GM23248 (cell line): ENCODE measurements at regions not wholly inside any gene's neighbourhood (a gene's known extent, or its start where the extent isn't known, plus 50 kb on each side); places are given as distances from the start of the nearest gene placed in this dataset.

Source experiments
- DNase-seq: peaks from one replicate; pipeline ENCODE4 v3.0.0-alpha.2; 2015
- H2AFZ ChIP-seq: fragments of 200-600 bp; sonication (generic); 2 replicates; pipeline ENCODE4 v1.6.1; 2016; ENCODE audit warnings: antibody characterized with exemption
- H3F3A ChIP-seq: fragments of 200-600 bp; sonication (generic); 2 replicates; pipeline ENCODE4 v1.6.1; 2016; ENCODE audit warnings: mild to moderate bottlenecking, antibody characterized with exemption, mixed run types; ENCODE audit not compliant: insufficient read depth
- H3K27ac ChIP-seq: fragments of 200-600 bp; sonication (generic); 2 replicates; pipeline ENCODE4 v1.5.1; 2016; ENCODE audit warnings: mild to moderate bottlenecking
- H3K27me3 ChIP-seq: fragments of 200-600 bp; sonication (generic); replicated peaks from 2 replicates; pipeline ENCODE4 v1.6.1; 2016; ENCODE audit warnings: mild to moderate bottlenecking; ENCODE audit not compliant: insufficient read depth
- H3K36me3 ChIP-seq: fragments of 200-600 bp; sonication (generic); 2 replicates; pipeline ENCODE4 v1.6.1; 2016; ENCODE audit warnings: low read depth, mild to moderate bottlenecking
- H3K4me1 ChIP-seq: fragments of 200-600 bp; sonication (generic); 2 replicates; pipeline ENCODE4 v1.6.1; 2016; ENCODE audit warnings: mild to moderate bottlenecking; ENCODE audit not compliant: insufficient read depth
- H3K4me2 ChIP-seq: fragments of 200-600 bp; sonication (generic); one replicate; pipeline ENCODE4 v1.6.1; 2016; ENCODE audit warnings: mild to moderate bottlenecking; ENCODE audit not compliant: unreplicated experiment
- H3K4me3 ChIP-seq: fragments of 200-600 bp; sonication (generic); 2 replicates; pipeline ENCODE4 v1.5.1; 2016; ENCODE audit warnings: mild to moderate bottlenecking
- H3K79me2 ChIP-seq: fragments of 200-600 bp; sonication (generic); 2 replicates; pipeline ENCODE4 v1.6.1; 2016; ENCODE audit warnings: mild to moderate bottlenecking; ENCODE audit not compliant: insufficient read depth
- H3K9ac ChIP-seq: fragments of 200-600 bp; sonication (generic); 2 replicates; pipeline ENCODE4 v1.6.1; 2016; ENCODE audit warnings: mild to moderate bottlenecking
- H3K9me2 ChIP-seq: fragments of 200-600 bp; sonication (generic); 2 replicates; pipeline ENCODE4 v1.6.1; 2016; ENCODE audit warnings: mixed run types, mild to moderate bottlenecking, moderate library complexity; ENCODE audit not compliant: insufficient read depth
- H3K9me3 ChIP-seq: fragments of 200-600 bp; sonication (generic); one replicate; pipeline ENCODE4 v1.6.1; 2017; ENCODE audit warnings: low read depth
- H4K20me1 ChIP-seq: fragments of 200-600 bp; sonication (generic); 2 replicates; pipeline ENCODE4 v1.6.0; 2016; ENCODE audit not compliant: insufficient read depth
- EZH2 ChIP-seq: fragments of 200-600 bp; sonication (generic); IDR thresholded peaks from 2 replicates; pipeline ENCODE4 v1.6.1; 2018; ENCODE audit warnings: antibody characterized with exemption, mild to moderate bottlenecking; ENCODE audit not compliant: insufficient read depth, poor library complexity, severe bottlenecking
- EZH2phosphoT487 ChIP-seq: fragments of 200-600 bp; sonication (generic); IDR thresholded peaks from 2 replicates; pipeline ENCODE4 v1.6.1; 2018; ENCODE audit warnings: antibody characterized with exemption, moderate library complexity, mild to moderate bottlenecking, low read depth; ENCODE audit not compliant: insufficient read depth
- WGBS, 2 experiments: methylation state at CpG; one replicate each; pipeline ENCODE4 v1.1.6; 2015 to 2017; ENCODE audit warnings: low lambda C conversion rate in 2 of 2, low coverage in 1 of 2; ENCODE audit errors: missing lambda C conversion rate in 2 of 2; 5-methylcytosine and 5-hydroxymethylcytosine counted together
- in situ Hi-C: fragments of 300-500 bp; cut with MboI; formaldehyde crosslinking; loops from 2 replicates; pipeline ENCODE4 v1.15.0; 2020

GRCh38 chr3:194987571-194988494 lies 283.1 kb downstream of the XXYLT1 start:
- H3F3A ChIP-seq = 0 out of 2 replicates have a peak, but pooled peaks cover 4% of the 10 kb centered on the region
- no peak overlapping the region for H3K4me3 ChIP-seq
- TF ChIP-seq EZH2 = no peak
- TF ChIP-seq EZH2phosphoT487 = no peak
- in situ Hi-C loops = no loop called here
- H3K9ac ChIP-seq = no peak overlapping the region
- DNase-seq = no peak
- no peaks in the 10 kb centered on the region for H4K20me1 ChIP-seq
- WGBS, 2 experiments = 66 to 67% methylated on average over 21 of the region's 21 CpGs
- H3K36me3 ChIP-seq = no peaks in the 10 kb centered on the region
- no peak overlapping the region for H3K4me2 ChIP-seq
- no peaks in the 10 kb centered on the region for H3K9me2 ChIP-seq
- H3K27me3 ChIP-seq = no peaks in the 10 kb centered on the region
- no peaks in the 10 kb centered on the region for H3K4me1 ChIP-seq
- no peaks in the 10 kb centered on the region for H3K79me2 ChIP-seq
- H2AFZ ChIP-seq = no peak overlapping the region
- H3K9me3 ChIP-seq = no peaks in the 10 kb centered on the region
- no peak overlapping the region for H3K27ac ChIP-seq

GRCh38 chr3:194988495-194989165 lies 282.3 kb downstream of the XXYLT1 start:
- H3K27ac ChIP-seq = no peak overlapping the region
- TF ChIP-seq EZH2 = no peak
- no peak for TF ChIP-seq EZH2phosphoT487
- no peaks in the 10 kb centered on the region for H3K27me3 ChIP-seq
- no peaks in the 10 kb centered on the region for H3K9me3 ChIP-seq
- no peaks in the 10 kb centered on the region for H3K9me2 ChIP-seq
- no peaks in the 10 kb centered on the region for H3K36me3 ChIP-seq
- H3K4me3 ChIP-seq = no peak overlapping the region
- no peaks in the 10 kb centered on the region for H3K79me2 ChIP-seq
- H3F3A ChIP-seq = 0 out of 2 replicates have a peak, but pooled peaks cover 4% of the 10 kb centered on the region
- no peak overlapping the region for H2AFZ ChIP-seq
- no peak for DNase-seq
- no peaks in the 10 kb centered on the region for H3K4me1 ChIP-seq
- 72 to 78% methylated on average over 8 of the region's 8 CpGs for WGBS, 2 experiments
- H3K9ac ChIP-seq = no peak overlapping the region
- in situ Hi-C loops = no loop called here
- H4K20me1 ChIP-seq = no peaks in the 10 kb centered on the region
- no peak overlapping the region for H3K4me2 ChIP-seq

- no peaks in the 10 kb centered on the region for H3K36me3 ChIP-seq
- no peak overlapping the region for H3K4me3 ChIP-seq
- H3K27me3 ChIP-seq = no peaks in the 10 kb centered on the region
- H3K4me1 ChIP-seq = no peaks in the 10 kb centered on the region
- 73 to 77% methylated on average over 10 of the region's 10 CpGs for WGBS, 2 experiments
- H3K4me2 ChIP-seq = no peak overlapping the region
- in situ Hi-C loops = no loop called here
- 0 out of 2 replicates have a peak, but pooled peaks cover 2% of the 10 kb centered on the region for H3F3A ChIP-seq
- no peak overlapping the region for H3K9ac ChIP-seq
- H3K9me3 ChIP-seq = no peaks in the 10 kb centered on the region
- peak; percentile 14 for DNase-seq
- no peaks in the 10 kb centered on the region for H3K79me2 ChIP-seq
- H3K27ac ChIP-seq = no peak overlapping the region
- no peaks in the 10 kb centered on the region for H4K20me1 ChIP-seq
- TF ChIP-seq EZH2phosphoT487 = no peak
- TF ChIP-seq EZH2 = no peak
- no peak overlapping the region for H2AFZ ChIP-seq
- no peaks in the 10 kb centered on the region for H3K9me2 ChIP-seq
Observed at GRCh38 chr3:194989241-194989640, 281.7 kb downstream of the XXYLT1 start.

GRCh38 chr3:194990454-194991337 lies 280.3 kb downstream of the XXYLT1 start:
- no peak overlapping the region for H3K4me2 ChIP-seq
- 64 to 70% methylated on average over 8 of the region's 8 CpGs for WGBS, 2 experiments
- no peaks in the 10 kb centered on the region for H3F3A ChIP-seq
- H3K9me3 ChIP-seq = no peaks in the 10 kb centered on the region
- in situ Hi-C loops = no loop called here
- H3K27me3 ChIP-seq = no peaks in the 10 kb centered on the region
- H3K4me1 ChIP-seq = no peaks in the 10 kb centered on the region
- H3K9me2 ChIP-seq = no peaks in the 10 kb centered on the region
- no peaks in the 10 kb centered on the region for H4K20me1 ChIP-seq
- no peaks in the 10 kb centered on the region for H3K79me2 ChIP-seq
- H3K9ac ChIP-seq = no peak overlapping the region
- H3K4me3 ChIP-seq = no peak overlapping the region
- TF ChIP-seq EZH2phosphoT487 = no peak
- no peak for TF ChIP-seq EZH2
- no peak for DNase-seq
- H3K36me3 ChIP-seq = no peaks in the 10 kb centered on the region
- no peak overlapping the region for H3K27ac ChIP-seq
- no peak overlapping the region for H2AFZ ChIP-seq
